MM.1S (cell line): ENCODE measurements at regions not wholly inside any gene's neighbourhood (a gene's known extent, or its start where the extent isn't known, plus 50 kb on each side); places are given as distances from the start of the nearest gene placed in this dataset.
"Not testable (repeated sequence)": the region's sequence is repeated elsewhere in the genome, so short reads cannot be mapped to it uniquely, and the experiment has no call there.

Source experiments
- DNase-seq: peaks from one replicate; pipeline ENCODE4 v3.0.0-alpha.2; 2015
- H2AFZ ChIP-seq: fragments of 300-600 bp; sonication (generic); 2 replicates; pipeline ENCODE4 v1.6.0; 2016; ENCODE audit warnings: antibody characterized with exemption, low read length
- H3F3A ChIP-seq: fragments of 300-600 bp; sonication (generic); 2 replicates; pipeline ENCODE4 v1.6.1; 2016; ENCODE audit warnings: mild to moderate bottlenecking, antibody characterized with exemption, low read length, moderate library complexity, mixed read lengths; ENCODE audit not compliant: insufficient read depth
- H3K27ac ChIP-seq: fragments of 300-600 bp; sonication (generic); 2 replicates; pipeline ENCODE4 v1.5.1; 2016; ENCODE audit warnings: mild to moderate bottlenecking, low read length
- H3K27me3 ChIP-seq: fragments of 300-600 bp; sonication (generic); replicated peaks from 2 replicates; pipeline ENCODE4 v1.6.0; 2016; ENCODE audit warnings: low read length; ENCODE audit not compliant: insufficient read depth
- H3K36me3 ChIP-seq: fragments of 300-600 bp; sonication (generic); replicated peaks from 2 replicates; pipeline ENCODE4 v1.6.1; 2016; ENCODE audit warnings: mild to moderate bottlenecking, low read length, mixed read lengths; ENCODE audit not compliant: insufficient read depth
- H3K4me1 ChIP-seq: fragments of 300-600 bp; sonication (generic); 2 replicates; pipeline ENCODE4 v1.6.1; 2016; ENCODE audit warnings: low read length, mixed read lengths
- H3K4me2 ChIP-seq: fragments of 300-600 bp; sonication (generic); 2 replicates; pipeline ENCODE4 v1.6.0; 2016; ENCODE audit warnings: low read depth, low read length
- H3K4me3 ChIP-seq: fragments of 300-600 bp; sonication (generic); 2 replicates; pipeline ENCODE4 v1.5.1; 2016; ENCODE audit warnings: low read length, mixed read lengths
- H3K79me2 ChIP-seq: fragments of 300-600 bp; sonication (generic); 2 replicates; pipeline ENCODE4 v1.6.1; 2016; ENCODE audit warnings: mixed run types, low read length, mixed read lengths
- H3K9ac ChIP-seq: fragments of 300-600 bp; sonication (generic); 2 replicates; pipeline ENCODE4 v1.6.1; 2016; ENCODE audit warnings: low read length, mixed read lengths
- H3K9me2 ChIP-seq: fragments of 300-600 bp; sonication (generic); replicated peaks from 2 replicates; pipeline ENCODE4 v1.6.1; 2016; ENCODE audit warnings: mild to moderate bottlenecking, low read length, mixed read lengths; ENCODE audit not compliant: insufficient read depth
- H3K9me3 ChIP-seq: fragments of 300-600 bp; sonication (generic); replicated peaks from 2 replicates; pipeline ENCODE4 v1.6.1; 2016; ENCODE audit warnings: mild to moderate bottlenecking, low read length, mixed read lengths; ENCODE audit not compliant: insufficient read depth
- H4K20me1 ChIP-seq: fragments of 300-600 bp; sonication (generic); 2 replicates; pipeline ENCODE4 v1.6.1; 2016; ENCODE audit warnings: mild to moderate bottlenecking, low read length, moderate library complexity, mixed read lengths; ENCODE audit not compliant: insufficient read depth
- EZH2 ChIP-seq: fragments of 300-600 bp; sonication (generic); optimal IDR thresholded peaks from 2 replicates; pipeline ENCODE3; 2017; ENCODE audit warnings: low read depth, mild to moderate bottlenecking, antibody characterized with exemption, low read length, mixed read lengths
- EZH2phosphoT487 ChIP-seq: fragments of 300-600 bp; sonication (generic); IDR thresholded peaks from 2 replicates; pipeline ENCODE4 v1.6.1; 2018; ENCODE audit warnings: antibody characterized with exemption, low read length
- TF ChIP-seq, protein P1 (sequence below): fragments of 300-600 bp; sonication (generic); IDR thresholded peaks from 2 replicates; pipeline ENCODE4 v1.5.1; 2016; ENCODE audit warnings: antibody characterized with exemption, low read length, mixed read lengths

DNA sequence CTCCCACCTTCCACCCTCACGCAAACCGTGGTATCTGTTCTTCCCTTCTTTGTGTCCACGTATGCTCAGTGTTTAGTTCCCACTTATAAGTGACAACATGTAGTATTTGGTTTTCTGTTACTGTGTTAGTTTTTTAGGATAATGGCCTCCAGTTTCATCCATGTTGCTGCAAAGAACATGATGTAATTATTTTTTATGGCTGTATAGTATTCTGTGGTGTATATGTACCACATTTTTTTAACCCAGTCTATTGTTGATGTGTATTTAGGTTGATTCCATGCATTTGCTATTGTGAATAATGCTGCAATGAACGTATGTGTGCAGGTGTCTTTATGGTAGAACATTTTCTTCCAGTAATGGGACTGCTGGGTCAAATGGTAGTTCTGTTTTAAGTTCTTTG lies 228.1 kb downstream of the FBXO8 start:
- no peaks in the 10 kb centered on the region for H3K9me2 ChIP-seq
- no peak for DNase-seq
- no peak overlapping the region for H3K4me3 ChIP-seq
- peak overlapping the region; percentile 8; the same call in 1 of the 2 replicates for H3K27ac ChIP-seq
- H3K9ac ChIP-seq: no peak overlapping the region
- H3K4me2 ChIP-seq: no peak overlapping the region
- no peaks in the 10 kb centered on the region for H3K36me3 ChIP-seq
- H3K79me2 ChIP-seq: no peaks in the 10 kb centered on the region
- no peaks in the 10 kb centered on the region for H3F3A ChIP-seq
- TF ChIP-seq, protein P1, sequence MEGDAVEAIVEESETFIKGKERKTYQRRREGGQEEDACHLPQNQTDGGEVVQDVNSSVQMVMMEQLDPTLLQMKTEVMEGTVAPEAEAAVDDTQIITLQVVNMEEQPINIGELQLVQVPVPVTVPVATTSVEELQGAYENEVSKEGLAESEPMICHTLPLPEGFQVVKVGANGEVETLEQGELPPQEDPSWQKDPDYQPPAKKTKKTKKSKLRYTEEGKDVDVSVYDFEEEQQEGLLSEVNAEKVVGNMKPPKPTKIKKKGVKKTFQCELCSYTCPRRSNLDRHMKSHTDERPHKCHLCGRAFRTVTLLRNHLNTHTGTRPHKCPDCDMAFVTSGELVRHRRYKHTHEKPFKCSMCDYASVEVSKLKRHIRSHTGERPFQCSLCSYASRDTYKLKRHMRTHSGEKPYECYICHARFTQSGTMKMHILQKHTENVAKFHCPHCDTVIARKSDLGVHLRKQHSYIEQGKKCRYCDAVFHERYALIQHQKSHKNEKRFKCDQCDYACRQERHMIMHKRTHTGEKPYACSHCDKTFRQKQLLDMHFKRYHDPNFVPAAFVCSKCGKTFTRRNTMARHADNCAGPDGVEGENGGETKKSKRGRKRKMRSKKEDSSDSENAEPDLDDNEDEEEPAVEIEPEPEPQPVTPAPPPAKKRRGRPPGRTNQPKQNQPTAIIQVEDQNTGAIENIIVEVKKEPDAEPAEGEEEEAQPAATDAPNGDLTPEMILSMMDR: no peak
- TF ChIP-seq EZH2phosphoT487 (no peak), EZH2 (no peak)
- H3K9me3 ChIP-seq: no peaks in the 10 kb centered on the region
- peaks cover 8% of the 10 kb centered on the region; the same call in 1 of the 2 replicates for H3K4me1 ChIP-seq
- no peaks in the 10 kb centered on the region for H4K20me1 ChIP-seq
- H2AFZ ChIP-seq: no peak overlapping the region
- H3K27me3 ChIP-seq: no peaks in the 10 kb centered on the region

- H3K4me2 ChIP-seq: no peak overlapping the region
- H3K79me2 ChIP-seq: no peaks in the 10 kb centered on the region
- no peaks in the 10 kb centered on the region for H3F3A ChIP-seq
- no peak overlapping the region for H3K9ac ChIP-seq
- no peaks in the 10 kb centered on the region for H3K9me3 ChIP-seq
- H3K36me3 ChIP-seq: no peaks in the 10 kb centered on the region
- TF ChIP-seq, protein P1: no peak
- TF ChIP-seq EZH2 (no peak), EZH2phosphoT487 (no peak)
- no peak overlapping the region for H3K4me3 ChIP-seq
- DNase-seq: no peak
- H3K27me3 ChIP-seq: no peaks in the 10 kb centered on the region
- no peaks in the 10 kb centered on the region for H3K9me2 ChIP-seq
- H3K4me1 ChIP-seq: peaks cover 8% of the 10 kb centered on the region; the same call in 1 of the 2 replicates
- H2AFZ ChIP-seq: no peak overlapping the region
- H4K20me1 ChIP-seq: no peaks in the 10 kb centered on the region
- H3K27ac ChIP-seq: no peak overlapping the region
These were observed 229.6 kb downstream of the FBXO8 start for GRCh38 chr4:174053895-174054294.

DNA sequence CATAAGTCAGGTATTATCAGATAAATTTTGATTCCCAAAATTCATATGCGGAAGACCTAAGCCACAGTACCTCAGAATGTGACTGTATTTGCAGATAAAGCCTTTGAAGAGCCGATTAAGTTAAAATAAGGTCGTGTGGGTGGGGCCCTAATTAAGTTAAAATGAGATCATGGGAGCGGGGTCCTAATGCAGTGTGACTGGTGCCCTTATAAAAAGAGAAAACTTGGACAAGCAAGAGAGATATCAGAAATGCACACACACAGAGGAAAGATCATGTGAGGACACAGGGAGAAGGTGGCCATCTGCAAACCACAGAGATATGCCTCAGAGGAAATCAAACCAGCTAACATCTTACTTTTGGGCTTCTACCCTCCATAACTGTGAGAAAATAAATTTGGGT lies 236.1 kb downstream of the FBXO8 start:
- no peak for DNase-seq
- Histone ChIP-seq H3K9ac (no peak overlapping the region), H3K4me3 (no peak overlapping the region), H2AFZ (no peak overlapping the region), H4K20me1 (no peaks in the 10 kb centered on the region), H3K27ac (no peak overlapping the region), H3K79me2 (no peaks in the 10 kb centered on the region), H3F3A (no peaks in the 10 kb centered on the region), H3K9me3 (no peaks in the 10 kb centered on the region), H3K4me2 (no peak overlapping the region), H3K4me1 (no peaks in the 10 kb centered on the region), H3K27me3 (no peaks in the 10 kb centered on the region), H3K9me2 (no peaks in the 10 kb centered on the region), H3K36me3 (no peaks in the 10 kb centered on the region)
- TF ChIP-seq EZH2 (no peak), EZH2phosphoT487 (no peak)

DNA sequence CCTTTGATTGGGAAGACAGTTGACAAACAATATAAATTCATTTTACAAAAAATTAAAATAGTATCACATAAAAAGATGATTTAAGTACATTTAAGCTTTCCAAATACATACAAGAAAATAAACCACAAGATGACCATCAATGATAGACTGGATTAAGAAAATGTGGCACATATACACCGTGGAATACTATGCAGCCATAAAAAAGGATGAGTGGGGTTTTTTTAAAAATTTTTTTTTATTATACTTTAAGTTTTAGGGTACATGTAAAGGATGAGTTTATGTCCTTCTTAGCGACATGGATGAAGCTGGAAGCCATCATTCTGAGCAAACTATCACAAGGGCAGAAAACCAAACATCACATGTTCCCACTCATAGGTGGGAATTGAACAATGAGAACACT lies 237.6 kb downstream of the FBXO8 start:
- H3K4me3 ChIP-seq, H3F3A ChIP-seq, H3K27ac ChIP-seq, H3K4me1 ChIP-seq, H3K27me3 ChIP-seq, H3K9me2 ChIP-seq, H3K4me2 ChIP-seq, H3K9ac ChIP-seq, DNase-seq, H3K36me3 ChIP-seq, H2AFZ ChIP-seq, H3K9me3 ChIP-seq, H3K79me2 ChIP-seq, H4K20me1 ChIP-seq: not testable (repeated sequence)
